ENCODE measurements at regions not wholly inside any gene's neighbourhood (a gene's known extent, or its start where the extent isn't known, plus 50 kb on each side); places are given as distances from the start of the nearest gene placed in this dataset.
"Not testable (repeated sequence)": the region's sequence is repeated elsewhere in the genome, so short reads cannot be mapped to it uniquely, and the experiment has no call there.

DNA sequence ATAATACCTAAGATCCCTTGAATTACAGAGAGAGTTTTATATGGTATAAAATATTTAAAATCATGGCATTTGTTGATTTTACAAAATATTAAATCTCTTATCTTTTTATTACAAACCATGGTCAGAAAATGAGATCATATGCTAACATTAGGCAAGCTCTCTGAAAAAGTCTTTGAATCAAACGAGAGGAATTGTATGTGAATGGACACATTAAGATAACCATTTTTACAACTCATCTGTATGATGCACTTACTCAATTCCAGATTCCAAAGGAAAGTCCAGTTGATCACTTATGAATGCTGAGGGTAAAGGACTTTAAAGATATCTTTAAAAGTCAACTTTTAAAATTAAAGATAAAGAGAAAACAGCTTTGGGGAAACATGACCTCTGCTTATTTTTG lies 83.5 kb upstream of the LUZP2 start:
- no peak for DNase-seq

DNA sequence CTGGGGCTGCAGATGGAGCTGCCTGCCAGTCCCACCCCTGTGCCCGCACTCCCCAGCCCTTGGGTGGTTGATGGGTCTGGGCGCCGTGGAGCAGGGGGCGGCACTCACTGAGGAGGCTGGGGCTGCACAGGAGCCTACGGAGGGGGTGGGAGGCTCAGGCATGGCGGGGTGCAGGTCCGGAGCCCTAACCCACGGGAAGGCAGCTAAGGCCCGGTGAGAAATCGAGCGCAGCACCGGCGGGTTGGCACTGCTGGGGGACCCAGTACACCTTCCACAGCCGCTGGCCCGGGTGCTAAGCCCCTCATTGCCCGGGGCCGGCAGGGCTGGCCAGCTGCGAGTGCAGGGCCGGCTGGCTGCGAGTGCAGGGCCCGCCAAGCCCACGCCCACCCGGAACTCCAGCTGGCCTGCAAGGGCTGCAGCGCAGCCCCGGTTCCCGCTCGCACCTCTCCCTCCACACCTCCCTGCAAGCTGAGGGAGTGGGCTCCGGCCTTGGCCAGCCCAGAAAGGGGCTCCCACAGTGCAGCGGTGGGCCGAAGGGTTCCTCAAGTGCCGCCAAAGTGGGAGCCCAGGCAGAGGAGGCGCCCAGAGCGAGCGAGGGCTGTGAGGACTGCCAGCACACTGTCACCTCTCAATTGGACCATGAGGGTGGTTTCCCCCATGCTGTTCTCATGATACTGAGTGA lies 80.8 kb upstream of the LUZP2 start:
- DNase-seq = not testable (repeated sequence)

DNA sequence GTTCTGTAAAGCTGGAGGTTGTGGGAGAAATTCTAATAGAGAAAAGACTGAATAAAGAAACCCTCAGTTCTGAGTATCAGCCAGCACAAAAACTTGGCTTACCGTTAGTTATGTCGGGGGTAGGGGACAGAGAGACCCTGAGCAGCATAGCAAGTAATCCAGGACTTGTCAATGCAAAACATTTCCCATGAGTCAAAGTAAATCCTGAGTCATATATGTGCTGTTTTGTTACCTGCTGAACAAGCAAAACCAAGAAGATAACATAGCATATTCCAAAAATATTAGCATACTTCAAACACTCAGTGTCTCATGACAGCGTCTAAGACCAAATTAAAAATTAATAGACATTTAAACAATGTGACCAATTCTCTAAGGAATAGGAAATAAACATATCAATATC lies 75.1 kb upstream of the LUZP2 start:
- no peak for DNase-seq

DNA sequence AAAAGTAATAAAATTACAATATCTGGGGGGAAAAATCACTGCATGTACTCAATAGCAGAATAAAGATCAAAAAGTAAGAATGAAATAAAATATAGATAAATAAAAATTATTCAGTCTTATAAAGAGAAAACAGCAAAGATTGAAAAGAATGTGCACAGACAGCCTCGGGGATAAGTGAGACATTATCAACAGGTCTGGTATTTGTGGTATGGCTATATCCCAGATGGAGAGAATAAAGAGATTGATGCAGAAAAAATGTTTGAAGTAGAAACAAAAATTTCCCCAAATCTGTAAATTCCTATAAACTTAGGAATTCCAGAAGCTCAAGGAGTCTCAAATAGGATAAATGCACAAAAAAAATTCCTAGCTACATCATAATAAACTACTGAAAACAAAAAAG lies 74.5 kb upstream of the LUZP2 start:
- no peak for DNase-seq

DNA sequence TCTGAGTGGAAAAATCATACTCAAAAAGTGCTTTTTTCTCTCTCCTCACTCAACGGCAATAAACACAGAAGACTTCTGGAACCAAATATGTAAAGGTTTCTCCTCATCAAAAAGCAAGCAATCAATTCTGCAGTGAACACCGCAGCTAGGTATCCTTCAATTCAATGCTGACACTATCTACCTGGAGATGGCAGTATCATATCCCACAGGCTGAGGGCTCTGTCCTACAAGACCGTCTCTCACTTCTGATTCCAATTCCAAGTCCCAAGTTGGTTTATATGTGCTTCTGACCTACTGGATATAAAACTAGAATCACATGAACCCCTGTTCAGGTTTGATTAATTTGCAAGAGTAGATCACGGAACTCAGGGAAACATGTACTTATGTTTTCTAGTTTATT lies 59.7 kb upstream of the LUZP2 start:
- DNase-seq = no peak

Data from CD4-positive, alpha-beta T cell treated with Interleukin-10 for 1 hour (primary cell).